ENCODE measurements at regions not wholly inside any gene's neighbourhood (a gene's known extent, or its start where the extent isn't known, plus 50 kb on each side); places are given as distances from the start of the nearest gene placed in this dataset.
A peak's percentile ranks its signal among the peaks of the same experiment; 100 is the strongest.
"Not testable (repeated sequence)": the region's sequence is repeated elsewhere in the genome, so short reads cannot be mapped to it uniquely, and the experiment has no call there.

GRCh38 chr1:204756811-204757210 lies 71.3 kb upstream of the LRRN2 start:
- Histone ChIP-seq H3K4me3 (no peak overlapping the region), H3K4me1 (replicated peaks in 1 of 2) (peaks cover 7 to 25% of the 10 kb centered on the region in 2 donors), H3K27ac (no peak overlapping the region)
- peak in 1 of 8 experiments; percentile 12 for ATAC-seq (replicated peaks in 6 of 8)
- in situ Hi-C loops (cut with MboI; ENCODE audit: low pct_unique_long_range_greater_than_20kb in 2 of 9, low sequenced_read_pairs in 9 of 9, unreplicated experiment in 9 of 9), result loop anchor here in 2 of 9 experiments (25.0 kb wide), 1 partner anchor 195 kb away; no protein-coding TSS in a partner anchor
- WGBS, 10 experiments, result 0 to 100% (median 82%) methylated on average over 1 of the region's 1 CpG; no CpG with 5 or more reads in 2 of the 10 experiments

GRCh38 chr1:204758601-204759000 lies 73.1 kb upstream of the LRRN2 start:
- in situ Hi-C loops (cut with MboI; ENCODE audit: low pct_unique_long_range_greater_than_20kb in 2 of 9, low sequenced_read_pairs in 9 of 9, unreplicated experiment in 9 of 9), result loop anchor here in 2 of 9 experiments (25.0 kb wide), 1 partner anchor 196 kb away; no protein-coding TSS in a partner anchor
- no peak for ATAC-seq (replicated peaks in 6 of 8)
- 29 to 100% (median 69%) methylated on average over 1 to 2 of the region's 2 CpGs; no CpG with 5 or more reads in 3 of the 10 experiments for WGBS, 10 experiments

GRCh38 chr1:204760350-204760749 lies 74.8 kb upstream of the LRRN2 start:
- Histone ChIP-seq H3K4me3 (no peak overlapping the region), H3K27ac (no peak overlapping the region), H3K4me1 (replicated peaks in 1 of 2) (peaks cover 18 to 42% of the 10 kb centered on the region in 2 donors)
- in situ Hi-C loops (cut with MboI; ENCODE audit: low pct_unique_long_range_greater_than_20kb in 2 of 9, low sequenced_read_pairs in 9 of 9, unreplicated experiment in 9 of 9), result loop anchor here in 2 of 9 experiments (25.0 kb wide), 1 partner anchor 198 kb away; no protein-coding TSS in a partner anchor
- WGBS, 10 experiments, result 20 to 85% (median 60%) methylated on average over 1 to 2 of the region's 2 CpGs; no CpG with 5 or more reads in 3 of the 10 experiments
- no peak for ATAC-seq (replicated peaks in 6 of 8)

More at GRCh38 chr1:204758601-204759000, 73.1 kb upstream of the LRRN2 start:
- peaks cover 9 to 27% of the 10 kb centered on the region in 2 donors for H3K4me1 ChIP-seq (replicated peaks in 1 of 2)
- H3K4me3 ChIP-seq, result no peak overlapping the region
- no peak overlapping the region for H3K27ac ChIP-seq

- in situ Hi-C loops (cut with MboI; ENCODE audit: low pct_unique_long_range_greater_than_20kb in 2 of 9, low sequenced_read_pairs in 9 of 9, unreplicated experiment in 9 of 9), result loop anchor here in 2 of 9 experiments (25.0 kb wide), 1 partner anchor 198 kb away; no protein-coding TSS in a partner anchor
Observed at GRCh38 chr1:204760757-204761156, 75.2 kb upstream of the LRRN2 start.

GRCh38 chr1:204763773-204764427 lies 78.4 kb upstream of the LRRN2 start:
- WGBS, 10 experiments, result 0 to 43% (median 18%) methylated on average over 1 to 14 of the region's 18 CpGs; no CpG with 5 or more reads in 2 of the 10 experiments
- Histone ChIP-seq H3K4me3 (no peak overlapping the region), H3K27ac (no peak overlapping the region), H3K4me1 (replicated peaks in 1 of 2) (peaks cover 26 to 32% of the 10 kb centered on the region in 2 donors)
- in situ Hi-C loops (cut with MboI; ENCODE audit: low pct_unique_long_range_greater_than_20kb in 2 of 9, low sequenced_read_pairs in 9 of 9, unreplicated experiment in 9 of 9), result loop anchor here in 2 of 9 experiments (25.0 kb wide), 1 partner anchor 202 kb away; no protein-coding TSS in a partner anchor
- ATAC-seq (replicated peaks in 6 of 8), result peak; percentile 94 to 99 (median 98)

More at GRCh38 chr1:204760757-204761156, 75.2 kb upstream of the LRRN2 start:
- WGBS, 10 experiments, result 20 to 93% (median 83%) methylated on average over 2 to 3 of the region's 3 CpGs; no CpG with 5 or more reads in 1 of the 10 experiments
- no peak overlapping the region for H3K4me3 ChIP-seq
- peak in 1 of 8 experiments; percentile 65 for ATAC-seq (replicated peaks in 6 of 8)
- peaks cover 18 to 42% of the 10 kb centered on the region in 2 donors for H3K4me1 ChIP-seq (replicated peaks in 1 of 2)
- H3K27ac ChIP-seq, result no peak overlapping the region

- 0 to 100% (median 60%) methylated on average over 1 to 2 of the region's 2 CpGs for WGBS, 10 experiments
- in situ Hi-C loops (cut with MboI; ENCODE audit: low pct_unique_long_range_greater_than_20kb in 2 of 9, low sequenced_read_pairs in 9 of 9, unreplicated experiment in 9 of 9), result loop anchor here in 2 of 9 experiments (25.0 kb wide), 1 partner anchor 208 kb away; no protein-coding TSS in a partner anchor
- Histone ChIP-seq H3K4me1 (replicated peaks in 1 of 2) (peaks cover 21% of the 10 kb centered on the region in 2 donors), H3K4me3 (no peak overlapping the region), H3K27ac (no peak overlapping the region)
- no peak for ATAC-seq (replicated peaks in 6 of 8)
Observed at GRCh38 chr1:204769997-204770396, 84.5 kb upstream of the LRRN2 start.

GRCh38 chr1:204771358-204771757 lies 85.8 kb upstream of the LRRN2 start:
- Histone ChIP-seq H3K4me3 (no peak overlapping the region), H3K27ac (no peak overlapping the region), H3K4me1 (replicated peaks in 1 of 2) (peaks cover 7 to 9% of the 10 kb centered on the region in 2 donors)
- ATAC-seq (replicated peaks in 6 of 8), result no peak
- 54 to 100% (median 81%) methylated on average over 1 to 7 of the region's 7 CpGs; no CpG with 5 or more reads in 1 of the 10 experiments for whole genome bisulfite sequencing, 10 experiments
- in situ Hi-C loops (cut with MboI; ENCODE audit: low pct_unique_long_range_greater_than_20kb in 2 of 9, low sequenced_read_pairs in 9 of 9, unreplicated experiment in 9 of 9), result loop anchor here in 2 of 9 experiments (25.0 kb wide), 1 partner anchor 209 kb away; no protein-coding TSS in a partner anchor

- in situ Hi-C loops (cut with MboI; ENCODE audit: low pct_unique_long_range_greater_than_20kb in 2 of 9, low sequenced_read_pairs in 9 of 9, unreplicated experiment in 9 of 9), result loop anchor here in 2 of 9 experiments (25.0 kb wide), 1 partner anchor 211 kb away; no protein-coding TSS in a partner anchor
- no peak for ATAC-seq (replicated peaks in 6 of 8)
- Histone ChIP-seq H3K4me3 (no peak overlapping the region), H3K27ac (no peak overlapping the region), H3K4me1 (replicated peaks in 1 of 2) (peaks cover 4 to 6% of the 10 kb centered on the region in 2 donors)
- 0 to 80% (median 40%) methylated on average over 1 of the region's 1 CpG; no CpG with 5 or more reads in 3 of the 10 experiments for WGBS, 10 experiments
Observed at GRCh38 chr1:204773246-204773645, 87.7 kb upstream of the LRRN2 start.

- H3K4me3 ChIP-seq, result no peak overlapping the region
- in situ Hi-C loops (cut with MboI; ENCODE audit: low pct_unique_long_range_greater_than_20kb in 2 of 9, low sequenced_read_pairs in 9 of 9, unreplicated experiment in 9 of 9), result no loop called here
Observed at GRCh38 chr1:204775546-204775945, 90.0 kb upstream of the LRRN2 start.

GRCh38 chr1:204777591-204777990 lies 92.1 kb upstream of the LRRN2 start:
- H3K27ac ChIP-seq, result no peak overlapping the region
- no peak for ATAC-seq (replicated peaks in 6 of 8)
- in situ Hi-C loops (cut with MboI; ENCODE audit: low pct_unique_long_range_greater_than_20kb in 2 of 9, low sequenced_read_pairs in 9 of 9, unreplicated experiment in 9 of 9), result no loop called here
- H3K4me1 ChIP-seq (replicated peaks in 1 of 2), result peaks cover 4 to 6% of the 10 kb centered on the region in 2 donors
- WGBS, 10 experiments, result 56 to 93% (median 89%) methylated on average over 1 to 7 of the region's 7 CpGs; no CpG with 5 or more reads in 1 of the 10 experiments
- no peak overlapping the region for H3K4me3 ChIP-seq

More at GRCh38 chr1:204775546-204775945, 90.0 kb upstream of the LRRN2 start:
- Histone ChIP-seq H3K4me1 (replicated peaks in 1 of 2) (peaks cover 4 to 6% of the 10 kb centered on the region in 2 donors), H3K27ac (no peak overlapping the region)
- 0 to 68% (median 42%) methylated on average over 1 to 4 of the region's 4 CpGs; no CpG with 5 or more reads in 1 of the 10 experiments for WGBS, 10 experiments
- ATAC-seq (replicated peaks in 6 of 8), result no peak

GRCh38 chr1:204780630-204781029 lies 90.0 kb upstream of the NFASC start:
- peak in 1 of 8 experiments; percentile 39 for ATAC-seq (replicated peaks in 6 of 8)
- H3K4me3 ChIP-seq, result no peak overlapping the region
- H3K4me1 ChIP-seq (replicated peaks in 1 of 2), result no peaks in the 10 kb centered on the region
- in situ Hi-C loops (cut with MboI; ENCODE audit: low pct_unique_long_range_greater_than_20kb in 2 of 9, low sequenced_read_pairs in 9 of 9, unreplicated experiment in 9 of 9), result no loop called here
- no peak overlapping the region for H3K27ac ChIP-seq
- 0 to 100% (median 87%) methylated on average over 1 to 3 of the region's 3 CpGs; no CpG with 5 or more reads in 2 of the 10 experiments for WGBS, 10 experiments

GRCh38 chr1:204782118-204782700 lies 88.5 kb upstream of the NFASC start:
- ATAC-seq (replicated peaks in 6 of 8), result no peak
- WGBS, 10 experiments, result 10 to 92% (median 80%) methylated on average over 1 to 4 of the region's 4 CpGs
- H3K4me3 ChIP-seq, result no peak overlapping the region
- H3K4me1 ChIP-seq (replicated peaks in 1 of 2), result no peaks in the 10 kb centered on the region
- H3K27ac ChIP-seq, result no peak overlapping the region
- in situ Hi-C loops (cut with MboI; ENCODE audit: low pct_unique_long_range_greater_than_20kb in 2 of 9, low sequenced_read_pairs in 9 of 9, unreplicated experiment in 9 of 9), result no loop called here

GRCh38 chr1:204785023-204785422 lies 85.6 kb upstream of the NFASC start:
- H3K27ac ChIP-seq; H3K4me3 ChIP-seq; ATAC-seq (replicated peaks in 6 of 8); H3K4me1 ChIP-seq (replicated peaks in 1 of 2); in situ Hi-C loops (cut with MboI; ENCODE audit: low pct_unique_long_range_greater_than_20kb in 2 of 9, low sequenced_read_pairs in 9 of 9, unreplicated experiment in 9 of 9): not testable (repeated sequence)
- 10 to 90% (median 71%) methylated on average over 1 to 4 of the region's 4 CpGs; no CpG with 5 or more reads in 1 of the 10 experiments for WGBS, 10 experiments
